Calu3 (cell line): ENCODE measurements at regions not wholly inside any gene's neighbourhood (a gene's known extent, or its start where the extent isn't known, plus 50 kb on each side); places are given as distances from the start of the nearest gene placed in this dataset.

Source experiments
- BruUV-seq: library from RNA; stranded (reverse); fragments of 400-500 nt; replicated peaks from 2 replicates; lab custom pipeline; 2021; lab: Mats Ljungman, UMichigan
- CTCF ChIA-PET: fragments of 300-600 bp; sonication (Branson Sonifier 250); formaldehyde crosslinking; loops from one replicate; lab custom pipeline; 2022; ENCODE audit warnings: antibody characterized with exemption; lab: Charles Lee
- DNase-seq: peaks from one replicate; pipeline ENCODE4 v3.0.0; 2022
- H3K27ac Mint-ChIP-seq: one replicate; pipeline ENCODE4 v1.8.0; 2022; ENCODE audit warnings: mixed read lengths; ENCODE audit not compliant: unreplicated experiment
- H3K27me3 Mint-ChIP-seq: one replicate; pipeline ENCODE4 v1.8.0; 2022; ENCODE audit warnings: mixed read lengths; ENCODE audit not compliant: unreplicated experiment
- H3K36me3 Mint-ChIP-seq: one replicate; pipeline ENCODE4 v1.8.0; 2022; ENCODE audit warnings: mild to moderate bottlenecking, moderate library complexity, mixed read lengths; ENCODE audit not compliant: insufficient read depth, unreplicated experiment
- H3K4me1 Mint-ChIP-seq: one replicate; pipeline ENCODE4 v1.8.0; 2022; ENCODE audit warnings: mild to moderate bottlenecking, low read depth, mixed read lengths; ENCODE audit not compliant: unreplicated experiment
- H3K4me3 Mint-ChIP-seq: one replicate; pipeline ENCODE4 v1.8.0; 2022; ENCODE audit warnings: mild to moderate bottlenecking, low read depth, moderate library complexity, mixed read lengths; ENCODE audit not compliant: unreplicated experiment
- H3K9me3 Mint-ChIP-seq: one replicate; pipeline ENCODE4 v1.8.0; 2022; ENCODE audit warnings: low read depth, mixed read lengths; ENCODE audit not compliant: unreplicated experiment
- intact Hi-C: fragments of 100-400 bp; cut with micrococcal nuclease; formaldehyde crosslinking; loops from one replicate; pipeline ENCODE4 v1.10.0; 2022; ENCODE audit not compliant: unreplicated experiment
- TF ChIP-seq, protein P1 (sequence below): fragments of 200-600 bp; IDR thresholded peaks from one replicate; pipeline ENCODE4 v1.8.0; 2022; ENCODE audit warnings: antibody characterized with exemption; ENCODE audit not compliant: unreplicated experiment

DNA sequence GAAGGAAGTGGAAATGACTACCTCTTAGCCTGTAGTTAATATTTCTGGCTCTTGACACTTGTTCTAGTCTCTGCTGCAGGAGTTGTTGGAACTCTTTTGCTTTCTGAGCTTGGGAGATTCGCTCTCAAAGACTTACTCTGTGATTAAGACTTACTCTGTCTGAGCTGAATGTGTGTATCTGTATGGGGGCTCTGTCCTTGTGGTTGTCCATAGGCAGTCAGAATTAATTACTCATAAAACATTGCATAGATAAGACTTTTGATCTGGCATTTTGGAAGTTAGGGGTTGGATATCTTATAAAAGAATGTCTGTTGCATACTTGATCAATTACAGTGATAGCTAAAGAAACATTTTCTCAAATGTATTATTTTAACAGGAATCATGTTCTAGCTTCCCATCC, 199.2 kb upstream of the KIAA1217 start:
- H3K9me3 Mint-ChIP-seq, result no peaks in the 10 kb centered on the region
- TF ChIP-seq, protein P1, sequence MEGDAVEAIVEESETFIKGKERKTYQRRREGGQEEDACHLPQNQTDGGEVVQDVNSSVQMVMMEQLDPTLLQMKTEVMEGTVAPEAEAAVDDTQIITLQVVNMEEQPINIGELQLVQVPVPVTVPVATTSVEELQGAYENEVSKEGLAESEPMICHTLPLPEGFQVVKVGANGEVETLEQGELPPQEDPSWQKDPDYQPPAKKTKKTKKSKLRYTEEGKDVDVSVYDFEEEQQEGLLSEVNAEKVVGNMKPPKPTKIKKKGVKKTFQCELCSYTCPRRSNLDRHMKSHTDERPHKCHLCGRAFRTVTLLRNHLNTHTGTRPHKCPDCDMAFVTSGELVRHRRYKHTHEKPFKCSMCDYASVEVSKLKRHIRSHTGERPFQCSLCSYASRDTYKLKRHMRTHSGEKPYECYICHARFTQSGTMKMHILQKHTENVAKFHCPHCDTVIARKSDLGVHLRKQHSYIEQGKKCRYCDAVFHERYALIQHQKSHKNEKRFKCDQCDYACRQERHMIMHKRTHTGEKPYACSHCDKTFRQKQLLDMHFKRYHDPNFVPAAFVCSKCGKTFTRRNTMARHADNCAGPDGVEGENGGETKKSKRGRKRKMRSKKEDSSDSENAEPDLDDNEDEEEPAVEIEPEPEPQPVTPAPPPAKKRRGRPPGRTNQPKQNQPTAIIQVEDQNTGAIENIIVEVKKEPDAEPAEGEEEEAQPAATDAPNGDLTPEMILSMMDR, result no peak
- CTCF ChIA-PET, result interaction anchor here (0.5 kb wide), 1 partner anchor 850 kb away, joined by 3 read pairs; no protein-coding TSS in a partner anchor
- H3K4me1 Mint-ChIP-seq, result no peaks in the 10 kb centered on the region
- no peak for DNase-seq
- H3K27ac Mint-ChIP-seq, result no peak overlapping the region
- peaks cover 7% of the 10 kb centered on the region for H3K27me3 Mint-ChIP-seq
- H3K4me3 Mint-ChIP-seq, result no peak overlapping the region
- H3K36me3 Mint-ChIP-seq, result no peaks in the 10 kb centered on the region
- intact Hi-C loops, result no loop called here
- BruUV-seq, result no TSS peak

DNA sequence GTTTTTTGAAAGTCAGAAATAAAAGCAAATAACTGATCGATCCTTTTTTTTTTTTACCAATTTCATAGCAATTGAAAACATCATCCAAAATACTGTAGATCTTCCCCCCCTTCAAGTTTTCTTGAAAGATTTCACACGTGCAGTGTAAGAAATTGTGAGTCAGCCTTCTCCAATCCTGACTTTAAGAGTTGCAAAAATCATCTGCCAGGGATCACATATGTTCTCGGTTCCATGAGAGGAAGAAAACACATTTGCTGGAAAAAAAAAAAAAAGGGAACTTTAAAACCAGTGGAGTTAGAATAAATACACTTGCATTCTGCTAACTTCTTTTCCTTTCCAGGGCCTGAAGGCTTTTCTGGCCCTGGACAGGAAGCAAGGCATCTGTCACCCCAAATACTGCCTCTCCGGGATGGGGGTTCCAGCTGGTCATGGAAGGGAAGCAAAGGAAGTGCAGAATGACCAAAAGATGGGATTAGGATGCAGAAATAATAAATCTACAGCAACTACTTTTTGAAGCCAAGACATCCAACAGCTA, 198.4 kb upstream of the KIAA1217 start:
- CTCF ChIA-PET, result no interaction called here
- Mint-ChIP-seq H3K27me3 (peaks cover 7% of the 10 kb centered on the region), H3K4me1 (no peaks in the 10 kb centered on the region), H3K9me3 (no peaks in the 10 kb centered on the region), H3K36me3 (no peaks in the 10 kb centered on the region), H3K27ac (no peak overlapping the region), H3K4me3 (no peak overlapping the region)
- intact Hi-C loops, result no loop called here
- DNase-seq, result no peak
- BruUV-seq, result no TSS peak
- TF ChIP-seq, protein P1, result no peak

DNA sequence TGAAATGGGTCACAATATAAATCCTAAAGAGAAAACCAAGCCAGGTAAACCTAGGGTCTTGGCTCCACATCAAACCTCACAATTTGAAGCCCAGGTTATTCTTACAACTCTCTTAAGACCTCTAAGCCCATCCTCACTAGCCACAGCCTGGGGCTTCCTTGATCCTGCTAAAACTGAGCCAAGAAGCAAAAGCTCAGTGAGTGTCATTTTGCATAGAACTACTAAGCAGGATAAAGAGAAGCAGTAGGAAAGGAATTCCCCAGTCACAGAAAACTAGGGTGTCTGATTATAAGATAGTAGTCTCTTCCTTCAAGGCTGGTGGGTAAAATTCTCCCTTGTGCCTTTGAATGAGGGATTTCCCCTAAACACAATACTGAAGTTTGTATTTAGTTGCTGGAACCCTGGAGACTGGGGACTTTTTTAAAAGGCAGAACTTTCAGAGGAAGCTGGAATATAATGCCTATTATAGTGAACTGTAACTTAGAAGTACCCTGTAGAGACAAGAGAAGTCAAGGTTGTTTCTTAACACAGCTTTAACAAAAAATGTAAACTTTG, 196.6 kb upstream of the KIAA1217 start:
- TF ChIP-seq, protein P1, result no peak
- H3K4me1 Mint-ChIP-seq, result no peaks in the 10 kb centered on the region
- no TSS peak for BruUV-seq
- H3K36me3 Mint-ChIP-seq, result no peaks in the 10 kb centered on the region
- no peak for DNase-seq
- H3K27me3 Mint-ChIP-seq, result peaks cover under 1% of the 10 kb centered on the region
- intact Hi-C loops, result no loop called here
- no peaks in the 10 kb centered on the region for H3K9me3 Mint-ChIP-seq
- no peak overlapping the region for H3K27ac Mint-ChIP-seq
- H3K4me3 Mint-ChIP-seq, result no peak overlapping the region
- CTCF ChIA-PET, result no interaction called here

DNA sequence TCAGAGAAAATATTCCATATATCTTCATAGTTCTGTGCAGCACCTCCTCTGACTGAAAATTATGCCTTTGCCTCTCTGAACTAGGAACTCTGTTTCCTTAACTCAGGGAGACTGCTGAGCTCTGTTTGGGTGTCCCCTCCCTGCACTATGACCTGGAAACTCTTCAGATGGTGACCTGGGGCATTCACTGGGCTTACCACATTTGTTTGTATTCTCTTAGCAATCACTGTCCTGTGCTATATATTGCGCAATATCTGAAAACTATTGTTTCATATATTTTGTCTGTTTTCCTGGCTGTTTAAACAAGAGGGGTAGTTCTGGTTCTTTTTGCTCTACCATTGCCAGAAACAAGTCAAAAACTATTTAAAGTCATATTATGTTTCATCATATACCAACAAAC, 181.8 kb upstream of the KIAA1217 start:
- CTCF ChIA-PET, result interaction anchor here (0.7 kb wide), 3 partner anchors 8 to 123 kb away, joined by 3 to 4 read pairs (median 3); no protein-coding TSS in a partner anchor
- Mint-ChIP-seq H3K27ac (no peak overlapping the region), H3K4me1 (no peaks in the 10 kb centered on the region), H3K9me3 (no peaks in the 10 kb centered on the region), H3K4me3 (no peak overlapping the region), H3K27me3 (no peaks in the 10 kb centered on the region), H3K36me3 (no peaks in the 10 kb centered on the region)
- BruUV-seq, result no TSS peak
- intact Hi-C loops, result no loop called here
- DNase-seq, result no peak
- TF ChIP-seq, protein P1, result no peak
